HG03095 (cell line): ENCODE measurements at regions not wholly inside any gene's neighbourhood (a gene's known extent, or its start where the extent isn't known, plus 50 kb on each side); places are given as distances from the start of the nearest gene placed in this dataset.

Experiments used
- ATAC-seq: cut with Tn5 transposase; IDR thresholded peaks from one replicate; pipeline ENCODE4 v1.9.1; 2021; ENCODE audit warnings: moderate library complexity; ENCODE audit not compliant: unreplicated experiment

GRCh38 chr4:65126200-65126599 is 544.1 kb downstream of the EPHA5 start:
- ATAC-seq: no peak

GRCh38 chr4:65120287-65120686 is 550.0 kb downstream of the EPHA5 start:
- ATAC-seq: no peak

- no peak for ATAC-seq
Observed at GRCh38 chr4:65102419-65102818, 567.9 kb downstream of the EPHA5 start.

GRCh38 chr4:65096630-65097029 is 573.7 kb downstream of the EPHA5 start:
- no peak for ATAC-seq

- ATAC-seq: no peak
Observed at GRCh38 chr4:65089666-65090065, 580.6 kb downstream of the EPHA5 start.

- ATAC-seq: no peak
Observed at GRCh38 chr4:65083076-65083475, 587.2 kb downstream of the EPHA5 start.

GRCh38 chr4:65071564-65071963 is 598.7 kb downstream of the EPHA5 start:
- no peak for ATAC-seq

GRCh38 chr4:65069177-65069576 is 601.1 kb downstream of the EPHA5 start:
- ATAC-seq: no peak

- no peak for ATAC-seq
Observed at GRCh38 chr4:65066106-65066505, 604.2 kb downstream of the EPHA5 start.

GRCh38 chr4:65063601-65064000 is 606.7 kb downstream of the EPHA5 start:
- no peak for ATAC-seq

- no peak for ATAC-seq
Observed at GRCh38 chr4:65050786-65051185, 619.5 kb downstream of the EPHA5 start.

GRCh38 chr4:65046192-65047133 is 623.8 kb downstream of the EPHA5 start:
- ATAC-seq: no peak

- ATAC-seq: no peak
Observed at GRCh38 chr4:65033899-65034298, 624.6 kb upstream of the TECRL start.

GRCh38 chr4:65028592-65028991 is 619.3 kb upstream of the TECRL start:
- no peak for ATAC-seq

- ATAC-seq: no peak
Observed at GRCh38 chr4:65023883-65024670, 614.8 kb upstream of the TECRL start.

GRCh38 chr4:65023081-65023480 is 613.8 kb upstream of the TECRL start:
- no peak for ATAC-seq

GRCh38 chr4:65021737-65022136 is 612.5 kb upstream of the TECRL start:
- no peak for ATAC-seq

- no peak for ATAC-seq
Observed at GRCh38 chr4:65021149-65021548, 611.9 kb upstream of the TECRL start.

- no peak for ATAC-seq
Observed at GRCh38 chr4:65019775-65020174, 610.5 kb upstream of the TECRL start.

- no peak for ATAC-seq
Observed at GRCh38 chr4:65018313-65018712, 609.1 kb upstream of the TECRL start.

GRCh38 chr4:65014078-65014477 is 604.8 kb upstream of the TECRL start:
- ATAC-seq: no peak

GRCh38 chr4:65007841-65008439 is 598.7 kb upstream of the TECRL start:
- ATAC-seq: no peak
